ENCODE measurements at regions not wholly inside any gene's neighbourhood (a gene's known extent, or its start where the extent isn't known, plus 50 kb on each side); places are given as distances from the start of the nearest gene placed in this dataset.

DNA sequence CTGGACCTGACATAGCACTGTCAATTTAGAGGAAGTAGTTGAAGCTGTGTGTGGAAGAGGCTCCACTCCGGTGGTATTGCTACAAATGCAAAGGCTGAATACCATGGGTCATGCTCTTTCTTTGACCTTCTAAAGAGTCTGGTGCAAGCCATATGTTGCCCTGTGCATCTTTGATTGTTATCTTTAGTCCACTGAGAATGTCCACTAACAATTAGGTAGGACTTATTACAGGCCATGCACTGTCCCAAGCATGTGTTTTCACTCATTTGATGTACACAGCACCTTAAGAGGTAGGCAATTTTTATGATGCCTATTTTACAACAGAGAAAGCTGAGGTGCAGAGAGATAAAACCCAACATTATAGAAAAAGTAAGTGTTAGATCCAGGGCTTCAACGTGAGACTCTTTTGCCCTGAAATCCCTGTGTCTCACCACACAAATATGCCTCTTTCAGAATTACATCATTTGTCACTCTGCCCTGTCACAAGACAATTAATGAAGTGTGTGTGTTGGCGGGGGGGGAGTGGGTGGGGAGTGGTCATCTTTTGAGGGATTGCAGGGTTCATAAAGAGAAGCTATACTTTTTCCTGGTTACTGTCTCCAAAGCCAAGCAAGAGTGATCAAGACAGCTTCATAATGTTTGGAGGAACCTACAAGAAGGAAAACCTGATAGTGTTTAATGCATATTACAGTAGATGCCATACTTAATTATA lies 637.6 kb upstream of the IGFBP3 start:
- no peak overlapping the region for H3K4me3 ChIP-seq (ENCODE audit: low read depth, low read length)
- peak; percentile 67 for DNase-seq (ENCODE audit: low read depth)
- TF ChIP-seq, protein P1, sequence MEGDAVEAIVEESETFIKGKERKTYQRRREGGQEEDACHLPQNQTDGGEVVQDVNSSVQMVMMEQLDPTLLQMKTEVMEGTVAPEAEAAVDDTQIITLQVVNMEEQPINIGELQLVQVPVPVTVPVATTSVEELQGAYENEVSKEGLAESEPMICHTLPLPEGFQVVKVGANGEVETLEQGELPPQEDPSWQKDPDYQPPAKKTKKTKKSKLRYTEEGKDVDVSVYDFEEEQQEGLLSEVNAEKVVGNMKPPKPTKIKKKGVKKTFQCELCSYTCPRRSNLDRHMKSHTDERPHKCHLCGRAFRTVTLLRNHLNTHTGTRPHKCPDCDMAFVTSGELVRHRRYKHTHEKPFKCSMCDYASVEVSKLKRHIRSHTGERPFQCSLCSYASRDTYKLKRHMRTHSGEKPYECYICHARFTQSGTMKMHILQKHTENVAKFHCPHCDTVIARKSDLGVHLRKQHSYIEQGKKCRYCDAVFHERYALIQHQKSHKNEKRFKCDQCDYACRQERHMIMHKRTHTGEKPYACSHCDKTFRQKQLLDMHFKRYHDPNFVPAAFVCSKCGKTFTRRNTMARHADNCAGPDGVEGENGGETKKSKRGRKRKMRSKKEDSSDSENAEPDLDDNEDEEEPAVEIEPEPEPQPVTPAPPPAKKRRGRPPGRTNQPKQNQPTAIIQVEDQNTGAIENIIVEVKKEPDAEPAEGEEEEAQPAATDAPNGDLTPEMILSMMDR (conservative IDR thresholded peaks at IDR 0.05; ENCODE audit: low read depth, low read length) = no peak

DNA sequence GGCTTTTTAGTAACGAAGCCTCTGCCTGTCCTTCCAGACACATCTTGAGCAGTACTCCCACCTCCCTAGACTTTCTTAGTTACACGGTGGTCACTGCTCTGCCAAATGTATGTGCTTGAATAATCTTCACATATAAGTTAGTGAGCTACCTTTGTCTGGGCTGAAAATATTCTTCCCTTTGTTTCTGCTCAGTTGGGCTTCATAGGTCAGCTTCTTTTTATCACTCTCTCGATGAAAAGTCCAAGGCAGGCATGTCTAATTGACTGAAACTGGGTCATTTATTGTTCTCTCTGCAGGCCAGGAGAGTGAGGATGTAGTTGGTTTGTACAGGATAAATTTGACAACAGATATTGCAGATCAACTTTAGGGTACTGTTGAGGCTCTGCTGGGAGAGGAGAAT lies 636.7 kb upstream of the IGFBP3 start:
- no peak overlapping the region for H3K4me3 ChIP-seq (ENCODE audit: low read depth, low read length)
- DNase-seq (ENCODE audit: low read depth) = no peak
- TF ChIP-seq, protein P1 (conservative IDR thresholded peaks at IDR 0.05; ENCODE audit: low read depth, low read length) = no peak

DNA sequence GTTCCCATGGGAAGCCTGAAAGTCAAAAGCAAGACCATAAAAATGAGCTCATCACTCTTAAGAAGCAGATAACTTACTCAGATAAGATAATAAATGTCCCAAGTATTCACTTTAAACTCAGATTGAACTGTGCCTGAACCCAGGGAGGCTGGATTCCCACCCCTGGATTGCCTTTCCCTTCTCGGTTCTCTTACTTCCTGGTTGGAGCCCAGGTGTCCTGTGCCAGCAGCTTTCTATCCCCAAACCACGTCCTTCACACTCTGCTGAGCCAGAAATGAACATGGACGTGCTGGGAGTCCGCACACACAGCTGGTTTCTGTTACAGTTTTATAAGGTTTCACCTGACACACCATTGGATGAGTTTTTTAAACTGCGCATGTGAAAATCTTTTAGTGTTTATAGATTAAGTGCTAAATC lies 636.2 kb upstream of the IGFBP3 start:
- H3K4me3 ChIP-seq (ENCODE audit: low read depth, low read length) = no peak overlapping the region
- TF ChIP-seq, protein P1 (conservative IDR thresholded peaks at IDR 0.05; ENCODE audit: low read depth, low read length) = no peak
- DNase-seq (ENCODE audit: low read depth) = peak; percentile 52

DNA sequence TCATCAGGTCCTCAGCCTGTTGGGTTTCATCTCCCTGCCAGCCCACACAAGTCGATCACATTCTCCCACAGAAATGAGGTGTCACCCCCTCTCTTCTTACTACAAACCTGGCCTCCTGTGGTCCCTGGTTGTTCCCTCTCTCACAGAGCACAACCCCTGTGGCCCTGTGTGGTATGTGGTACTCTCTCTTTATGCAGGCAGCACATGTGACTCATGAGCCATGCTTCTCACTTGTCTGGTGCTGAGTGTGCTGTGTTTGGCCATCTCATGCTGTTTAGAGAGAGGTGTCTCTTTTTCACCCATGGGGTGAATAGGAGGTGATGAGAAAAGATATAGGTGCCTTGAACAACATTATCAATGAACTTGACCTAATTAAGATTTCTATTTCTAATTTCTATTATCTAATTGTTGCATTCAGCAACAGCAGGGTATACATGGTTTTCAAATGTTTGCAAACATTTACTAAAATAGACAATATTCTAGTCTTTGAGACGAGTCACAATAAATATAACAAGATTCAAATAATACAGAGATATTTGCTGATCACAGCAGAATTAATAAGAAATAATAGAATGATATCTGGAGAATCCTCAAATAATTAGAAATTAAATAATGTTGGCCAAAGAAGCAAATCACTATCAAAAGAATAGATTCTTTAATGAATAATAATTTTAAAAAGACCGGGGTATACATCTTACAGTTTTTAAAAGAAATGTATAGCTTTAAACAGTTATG lies 633.8 kb upstream of the IGFBP3 start:
- H3K4me3 ChIP-seq (ENCODE audit: low read depth, low read length) = no peak overlapping the region
- TF ChIP-seq, protein P1 (conservative IDR thresholded peaks at IDR 0.05; ENCODE audit: low read depth, low read length) = no peak
- peak; percentile 88 for DNase-seq (ENCODE audit: low read depth)

DNA sequence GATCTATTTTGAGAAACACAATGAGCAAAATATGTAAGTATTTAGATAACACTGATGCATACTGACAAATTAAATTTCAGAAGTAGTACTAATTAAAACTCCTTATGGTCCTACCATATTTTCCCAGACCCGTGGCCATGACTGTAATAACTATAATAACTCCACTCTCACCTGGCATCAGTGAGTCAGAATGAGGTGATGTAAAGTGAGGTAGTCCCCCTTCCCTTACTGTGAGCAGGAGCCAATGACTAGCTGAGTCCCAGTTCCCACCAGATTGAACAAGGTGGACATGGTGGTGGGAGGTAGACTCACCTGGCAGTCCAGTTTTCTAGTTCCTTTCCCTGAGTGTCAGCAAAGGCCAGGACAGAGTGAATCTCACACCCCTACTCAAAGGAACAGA lies 630.5 kb upstream of the IGFBP3 start:
- H3K4me3 ChIP-seq (ENCODE audit: low read depth, low read length) = no peak overlapping the region
- no peak for DNase-seq (ENCODE audit: low read depth)
- TF ChIP-seq, protein P1 (conservative IDR thresholded peaks at IDR 0.05; ENCODE audit: low read depth, low read length) = no peak

DNA sequence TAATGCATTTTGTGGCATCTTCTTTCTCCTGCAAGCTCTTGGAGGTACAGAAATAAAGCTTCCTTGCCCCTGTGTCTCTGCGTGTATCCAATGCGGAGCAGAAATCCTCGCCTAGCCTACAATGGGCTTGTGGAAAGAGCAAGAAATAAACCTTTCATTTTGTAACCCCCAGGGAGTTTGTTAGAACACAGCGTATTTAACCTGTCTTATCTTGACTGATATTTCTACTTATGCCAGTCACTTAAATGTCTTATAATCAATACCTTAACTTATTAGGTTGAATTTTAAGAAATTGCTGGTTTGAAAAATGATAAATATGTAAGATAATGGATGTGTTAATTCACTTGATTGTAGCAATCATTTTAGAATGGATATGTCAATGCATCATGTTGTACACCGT lies 629.8 kb upstream of the IGFBP3 start:
- no peak for DNase-seq (ENCODE audit: low read depth)
- H3K4me3 ChIP-seq (ENCODE audit: low read depth, low read length) = no peak overlapping the region
- TF ChIP-seq, protein P1 (conservative IDR thresholded peaks at IDR 0.05; ENCODE audit: low read depth, low read length) = no peak
